ENCODE measurements at regions not wholly inside any gene's neighbourhood (a gene's known extent, or its start where the extent isn't known, plus 50 kb on each side); places are given as distances from the start of the nearest gene placed in this dataset.
A peak's percentile ranks its signal among the peaks of the same experiment; 100 is the strongest.
"Not testable (repeated sequence)": the region's sequence is repeated elsewhere in the genome, so short reads cannot be mapped to it uniquely, and the experiment has no call there.

DNA sequence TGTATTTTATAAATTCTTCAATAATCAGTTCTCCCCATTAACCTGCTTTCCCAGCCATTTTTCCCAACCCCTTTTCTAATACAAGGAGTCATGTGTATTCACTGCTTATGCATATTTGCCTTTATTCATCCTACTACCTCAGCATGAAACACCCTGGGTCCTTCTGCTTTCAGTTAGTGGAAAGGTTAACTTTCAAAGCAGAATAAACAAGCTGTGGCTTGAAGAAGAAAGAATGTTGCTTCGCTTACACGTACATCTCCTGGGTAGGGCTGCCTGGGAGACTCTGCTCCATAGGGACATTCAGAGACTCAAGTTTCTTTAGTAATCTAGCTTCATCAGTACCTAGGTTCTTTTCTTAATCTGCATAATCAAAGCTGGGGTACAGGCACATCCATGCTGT lies 567.8 kb upstream of the SLC10A2 start:
- DNase-seq: no peak

DNA sequence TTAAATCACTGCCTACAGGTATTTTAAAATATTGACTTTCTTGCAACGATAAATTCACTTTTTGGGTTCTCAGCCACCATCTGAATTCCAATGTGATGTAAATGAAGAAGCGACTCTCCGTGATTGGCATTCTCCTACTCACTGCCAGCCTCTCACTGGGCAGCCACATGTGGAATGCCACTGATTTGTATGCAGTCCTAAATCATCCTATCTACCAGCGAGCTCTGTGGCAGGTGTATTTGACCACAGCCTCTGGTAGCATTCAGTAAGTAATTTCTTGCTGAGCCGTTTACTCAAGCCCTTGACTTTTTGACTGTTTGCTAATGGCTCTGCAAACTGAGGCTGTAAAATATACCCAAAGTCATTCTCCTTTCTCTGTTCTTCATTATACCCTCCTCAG lies 559.0 kb upstream of the SLC10A2 start:
- DNase-seq: no peak

DNA sequence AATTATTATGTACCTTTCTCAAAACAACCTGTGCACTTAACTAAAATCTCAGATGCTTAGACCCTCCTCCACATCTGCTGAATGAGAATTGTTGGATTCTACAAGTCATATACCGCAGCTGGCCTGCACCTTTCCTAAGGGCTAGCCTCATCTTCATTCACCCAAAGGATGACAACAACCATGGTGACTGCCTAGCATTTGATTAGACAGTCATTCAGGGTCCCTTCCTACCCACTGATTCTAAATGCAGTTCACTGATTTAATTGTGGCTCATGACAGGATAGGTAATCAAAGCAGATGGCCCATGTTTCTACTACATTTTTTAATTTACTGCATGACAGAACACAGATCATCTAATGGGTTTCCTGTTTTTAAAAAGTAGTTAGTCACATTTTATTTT lies 551.9 kb upstream of the SLC10A2 start:
- DNase-seq: no peak

DNA sequence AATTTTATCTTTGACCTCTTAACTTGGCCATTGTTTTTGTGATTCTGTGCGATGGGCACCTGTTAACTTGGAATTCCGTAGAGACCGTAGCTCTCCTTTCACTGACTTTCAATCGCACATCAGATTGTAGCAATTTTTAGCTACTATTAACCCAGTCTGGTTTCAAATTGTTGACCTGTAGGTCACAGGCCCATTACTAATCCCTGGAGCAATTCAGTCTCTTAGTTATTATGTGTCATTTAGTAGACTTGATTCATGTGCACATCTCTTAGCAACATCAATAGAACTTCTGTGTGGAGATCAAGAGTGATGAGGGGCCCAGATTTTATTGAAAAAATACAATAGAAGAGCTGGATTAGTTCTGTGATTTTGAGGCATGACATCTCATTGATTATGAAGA lies 549.6 kb upstream of the SLC10A2 start:
- DNase-seq: no peak

GRCh38 chr13:103614761-103615160 lies 548.5 kb upstream of the SLC10A2 start:
- no peak for DNase-seq

- DNase-seq: no peak
These were observed 541.8 kb upstream of the SLC10A2 start for GRCh38 chr13:103607995-103608394.

DNA sequence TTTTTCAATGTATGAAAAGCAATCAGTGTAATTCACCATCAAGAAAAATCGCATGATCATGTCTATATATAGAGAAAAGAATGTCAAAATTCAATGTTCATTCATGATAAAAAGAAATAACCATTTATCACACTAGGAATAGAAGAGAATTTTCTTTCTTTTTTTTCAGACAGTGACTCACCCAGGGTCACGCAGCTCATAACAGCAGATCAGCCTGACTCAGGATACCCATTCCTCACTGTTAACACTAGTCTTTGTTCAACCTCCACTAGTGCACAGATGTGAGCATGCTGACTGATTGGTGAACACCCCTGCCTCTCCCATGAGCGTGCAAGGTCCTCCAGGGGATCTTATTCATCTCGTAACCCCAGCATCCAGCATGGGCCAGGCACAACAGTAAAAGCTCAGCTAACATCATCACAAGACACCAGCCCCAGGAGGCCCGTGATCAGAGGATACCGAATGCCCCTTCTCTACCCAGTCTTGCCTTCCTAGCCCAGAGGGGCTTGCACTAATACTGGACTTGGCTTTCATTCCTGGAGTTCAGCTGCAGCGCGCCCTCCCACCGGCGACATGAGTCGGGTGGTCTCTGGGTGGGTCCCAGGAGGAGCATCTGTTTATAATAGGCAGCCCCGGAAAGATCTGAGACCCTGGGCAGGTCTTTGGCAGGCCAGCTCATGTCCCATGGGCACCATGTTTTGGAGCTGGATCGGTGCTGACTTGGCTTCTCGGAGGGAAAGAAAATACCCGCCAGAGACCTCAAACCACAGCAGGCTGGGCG lies 539.5 kb upstream of the SLC10A2 start:
- no peak for DNase-seq

GRCh38 chr13:103599870-103600269 lies 533.7 kb upstream of the SLC10A2 start:
- not testable (repeated sequence) for DNase-seq

GRCh38 chr13:103598671-103599070 lies 532.5 kb upstream of the SLC10A2 start:
- DNase-seq: no peak

GRCh38 chr13:103573446-103573845 lies 507.2 kb upstream of the SLC10A2 start:
- DNase-seq: no peak

GRCh38 chr13:103568314-103568713 lies 502.1 kb upstream of the SLC10A2 start:
- no peak for DNase-seq

GRCh38 chr13:103557878-103558277 lies 491.7 kb upstream of the SLC10A2 start:
- no peak for DNase-seq

GRCh38 chr13:103556681-103557080 lies 490.5 kb upstream of the SLC10A2 start:
- no peak for DNase-seq

- DNase-seq: no peak
These were observed 481.7 kb upstream of the SLC10A2 start for GRCh38 chr13:103547914-103548313.

DNA sequence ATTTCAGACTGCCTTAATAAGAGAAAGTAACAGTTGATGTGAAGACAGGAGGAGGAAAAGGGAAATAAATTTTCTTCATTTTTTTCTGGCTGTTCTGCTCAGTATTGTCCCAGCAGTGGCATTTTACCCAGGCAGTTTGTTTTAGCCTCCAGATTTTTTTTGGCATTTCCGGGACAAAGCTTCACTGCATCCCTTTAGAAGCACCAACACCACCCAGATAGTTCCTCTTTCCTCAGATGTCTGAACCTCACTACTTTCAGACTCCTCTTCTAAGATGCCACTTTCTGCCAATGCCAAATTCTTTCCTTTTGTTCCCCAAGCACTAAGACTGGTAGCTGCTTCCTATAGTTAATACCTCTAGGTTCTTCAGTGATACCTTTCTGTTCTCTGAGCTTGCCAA lies 480.1 kb upstream of the SLC10A2 start:
- no peak for DNase-seq

DNA sequence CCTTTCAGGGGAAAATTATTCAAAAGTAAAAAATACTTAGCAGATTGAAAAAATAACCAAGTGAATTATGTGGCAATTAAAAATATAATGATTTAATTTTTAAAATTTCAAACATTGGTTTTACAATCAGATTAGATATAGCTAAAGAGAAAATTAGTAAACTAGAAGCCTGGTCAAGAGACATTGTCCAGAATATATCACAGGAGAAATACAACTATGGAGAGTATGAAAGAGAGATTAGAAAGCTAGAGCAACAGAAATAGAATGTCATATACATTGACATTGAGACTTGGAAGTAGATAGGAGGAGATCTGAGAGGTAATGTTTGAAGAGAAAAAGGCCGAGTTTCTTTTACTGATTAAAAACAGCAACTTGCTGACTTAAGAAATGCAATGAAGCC lies 476.4 kb upstream of the SLC10A2 start:
- DNase-seq: no peak

DNA sequence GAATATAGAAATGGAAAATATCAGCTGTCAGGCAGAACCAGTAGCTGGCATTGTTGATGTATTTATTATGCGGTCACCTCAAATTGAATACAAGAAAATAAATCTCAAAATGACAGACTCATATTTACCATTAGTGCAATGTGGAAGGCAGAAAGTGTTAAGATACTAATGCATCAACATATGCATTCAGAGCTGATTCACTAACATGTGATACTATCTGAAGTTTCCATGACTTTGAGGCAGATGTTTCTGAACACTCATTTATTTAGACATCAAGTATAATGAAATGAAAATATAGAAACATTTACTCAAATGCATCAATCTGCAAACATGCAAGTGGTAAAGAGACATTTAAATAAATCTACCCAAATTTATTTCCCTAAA lies 474.2 kb upstream of the SLC10A2 start:
- no peak for DNase-seq

- DNase-seq: no peak
These were observed 473.6 kb upstream of the SLC10A2 start for GRCh38 chr13:103539721-103540381.

DNA sequence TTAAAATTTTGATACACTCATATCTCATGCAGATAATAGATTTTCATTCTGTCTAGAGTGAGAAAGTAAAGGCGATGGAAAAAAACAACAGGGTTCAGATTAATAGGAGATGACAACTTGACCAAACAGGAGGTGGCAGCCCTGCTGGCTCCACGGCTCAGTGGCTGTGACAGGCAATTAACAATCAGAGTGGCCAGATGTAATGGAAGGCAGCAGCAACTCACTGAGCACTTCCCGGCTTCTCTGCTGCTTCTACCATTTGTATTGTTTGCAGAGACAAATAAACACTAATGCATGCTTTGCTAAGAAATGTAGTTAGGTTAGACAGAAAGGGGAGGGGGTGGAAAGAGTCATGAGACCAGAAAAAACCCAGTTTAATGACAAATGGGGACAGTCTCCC lies 473.0 kb upstream of the SLC10A2 start:
- DNase-seq: peak; percentile 40

DNA sequence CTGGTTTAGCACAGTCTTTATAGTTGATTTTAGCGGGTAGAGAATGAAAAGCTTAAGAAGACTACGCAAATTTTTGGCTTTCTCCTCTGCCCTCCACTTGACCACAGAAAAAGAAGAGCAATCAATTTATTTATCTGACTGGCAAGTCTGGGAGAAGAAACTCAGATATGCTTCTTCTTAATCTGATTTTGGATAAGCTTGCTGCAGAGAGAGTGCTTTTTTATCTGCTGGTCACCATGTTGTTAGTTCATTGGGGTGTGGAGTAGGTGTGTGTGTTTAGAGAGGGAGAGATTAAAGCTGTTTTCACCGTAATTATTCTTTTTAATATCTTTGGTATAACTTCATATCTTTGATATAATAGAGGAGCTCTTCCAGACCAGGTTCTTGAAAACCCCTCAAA lies 471.4 kb upstream of the SLC10A2 start:
- no peak for DNase-seq

- DNase-seq: no peak
These were observed 465.1 kb upstream of the SLC10A2 start for GRCh38 chr13:103531278-103531677.

DNA sequence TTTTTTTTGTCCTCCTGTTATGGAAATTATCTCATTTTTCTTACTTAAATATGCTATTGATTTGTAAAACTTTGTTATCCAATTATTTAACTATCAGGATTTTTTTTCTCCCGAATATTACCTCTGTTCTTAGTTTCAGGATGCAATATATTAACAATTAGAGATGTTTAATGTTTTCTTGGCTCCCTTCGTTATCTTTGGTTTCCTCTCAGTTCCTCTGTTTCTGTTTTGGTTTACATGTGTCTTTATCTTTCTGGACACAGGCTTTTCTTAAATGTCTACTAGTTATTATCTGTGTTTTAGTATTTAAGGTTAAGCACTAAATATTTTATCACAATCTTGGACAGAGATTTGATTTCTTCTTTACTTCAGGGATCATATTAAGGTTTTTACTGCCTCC lies 462.2 kb upstream of the SLC10A2 start:
- no peak for DNase-seq

GRCh38 chr13:103525530-103525929 lies 459.3 kb upstream of the SLC10A2 start:
- no peak for DNase-seq

- no peak for DNase-seq
These were observed 457.6 kb upstream of the SLC10A2 start for GRCh38 chr13:103523858-103524257.

GRCh38 chr13:103521532-103521931 lies 455.3 kb upstream of the SLC10A2 start:
- DNase-seq: no peak

All from DMS153 (cell line).